Panc1 (cell line): ENCODE measurements at regions not wholly inside any gene's neighbourhood (a gene's known extent, or its start where the extent isn't known, plus 50 kb on each side); places are given as distances from the start of the nearest gene placed in this dataset.

ENCODE experiments used
- CTCF ChIP-seq: fragments of 450-650 bp; IDR thresholded peaks from 2 replicates; pipeline ENCODE4 v1.5.1; 2017; ENCODE audit warnings: mild to moderate bottlenecking
- TCF7L2 ChIP-seq: IDR thresholded peaks from 2 replicates; pipeline ENCODE4 v1.6.1; 2011; ENCODE audit warnings: mild to moderate bottlenecking, low read depth, low read length, inconsistent platforms

GRCh38 chr4:185956544-185956940, 112.4 kb upstream of the TLR3 start:
- TF ChIP-seq CTCF (no peak), TCF7L2 (no peak)
